ENCODE measurements at regions not wholly inside any gene's neighbourhood (a gene's known extent, or its start where the extent isn't known, plus 50 kb on each side); places are given as distances from the start of the nearest gene placed in this dataset.

DNA sequence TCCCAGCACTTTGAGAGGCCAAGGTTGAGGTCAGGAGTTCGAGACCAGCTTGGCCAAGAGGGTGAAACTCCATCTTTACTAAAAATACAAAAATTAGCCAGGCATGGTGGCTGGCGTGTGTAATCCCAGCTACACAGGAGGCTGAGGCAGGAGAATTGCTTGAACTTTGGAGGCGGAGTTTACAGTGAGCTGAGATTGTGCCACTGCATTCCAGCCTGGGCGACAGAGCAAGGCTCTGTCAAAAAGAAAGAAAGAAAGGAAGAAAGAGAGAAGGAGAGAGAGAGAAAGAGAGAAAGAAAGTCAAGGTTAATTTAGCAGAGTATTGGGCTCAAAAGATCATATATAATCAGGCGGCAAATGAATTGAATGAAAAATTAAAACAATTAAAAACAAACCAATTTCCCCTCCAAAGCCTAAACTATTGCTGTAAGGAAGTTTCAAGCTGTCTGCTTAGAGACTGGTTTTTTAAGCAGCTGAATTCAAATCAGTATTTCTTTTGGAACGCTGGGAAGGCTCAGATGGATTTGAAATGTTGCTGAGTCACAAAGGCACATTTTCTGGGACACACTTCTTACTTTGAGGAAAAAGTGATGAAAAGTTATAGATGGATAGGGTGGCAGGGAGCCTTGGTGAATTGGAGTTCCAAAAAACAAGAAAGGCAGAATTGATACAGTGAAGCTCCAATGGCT lies 81.3 kb upstream of the BHLHE40 start:
- Histone ChIP-seq H3K4me1 (peaks cover 0 to 2% of the 10 kb centered on the region in 2 donors), H3K36me3 (no peaks in the 10 kb centered on the region), H3K27me3 (no peaks in the 10 kb centered on the region), H3K27ac (peak overlapping the region in 1 of 3 donors; percentile 26), H3K9me3 (no peaks in the 10 kb centered on the region), H3K4me3 (replicated peaks in 1 of 3) (no peak overlapping the region)
- 65 to 66% methylated on average over 6 of the region's 6 CpGs for WGBS, 2 donors
- intact Hi-C loops (cut with DNase I): no loop called here
- no peak for DNase-seq
- no peak for TF ChIP-seq POLR2A (IDR thresholded peaks at IDR 0.05)
- TF ChIP-seq, protein P1, sequence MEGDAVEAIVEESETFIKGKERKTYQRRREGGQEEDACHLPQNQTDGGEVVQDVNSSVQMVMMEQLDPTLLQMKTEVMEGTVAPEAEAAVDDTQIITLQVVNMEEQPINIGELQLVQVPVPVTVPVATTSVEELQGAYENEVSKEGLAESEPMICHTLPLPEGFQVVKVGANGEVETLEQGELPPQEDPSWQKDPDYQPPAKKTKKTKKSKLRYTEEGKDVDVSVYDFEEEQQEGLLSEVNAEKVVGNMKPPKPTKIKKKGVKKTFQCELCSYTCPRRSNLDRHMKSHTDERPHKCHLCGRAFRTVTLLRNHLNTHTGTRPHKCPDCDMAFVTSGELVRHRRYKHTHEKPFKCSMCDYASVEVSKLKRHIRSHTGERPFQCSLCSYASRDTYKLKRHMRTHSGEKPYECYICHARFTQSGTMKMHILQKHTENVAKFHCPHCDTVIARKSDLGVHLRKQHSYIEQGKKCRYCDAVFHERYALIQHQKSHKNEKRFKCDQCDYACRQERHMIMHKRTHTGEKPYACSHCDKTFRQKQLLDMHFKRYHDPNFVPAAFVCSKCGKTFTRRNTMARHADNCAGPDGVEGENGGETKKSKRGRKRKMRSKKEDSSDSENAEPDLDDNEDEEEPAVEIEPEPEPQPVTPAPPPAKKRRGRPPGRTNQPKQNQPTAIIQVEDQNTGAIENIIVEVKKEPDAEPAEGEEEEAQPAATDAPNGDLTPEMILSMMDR (IDR thresholded peaks at IDR 0.05): no peak

DNA sequence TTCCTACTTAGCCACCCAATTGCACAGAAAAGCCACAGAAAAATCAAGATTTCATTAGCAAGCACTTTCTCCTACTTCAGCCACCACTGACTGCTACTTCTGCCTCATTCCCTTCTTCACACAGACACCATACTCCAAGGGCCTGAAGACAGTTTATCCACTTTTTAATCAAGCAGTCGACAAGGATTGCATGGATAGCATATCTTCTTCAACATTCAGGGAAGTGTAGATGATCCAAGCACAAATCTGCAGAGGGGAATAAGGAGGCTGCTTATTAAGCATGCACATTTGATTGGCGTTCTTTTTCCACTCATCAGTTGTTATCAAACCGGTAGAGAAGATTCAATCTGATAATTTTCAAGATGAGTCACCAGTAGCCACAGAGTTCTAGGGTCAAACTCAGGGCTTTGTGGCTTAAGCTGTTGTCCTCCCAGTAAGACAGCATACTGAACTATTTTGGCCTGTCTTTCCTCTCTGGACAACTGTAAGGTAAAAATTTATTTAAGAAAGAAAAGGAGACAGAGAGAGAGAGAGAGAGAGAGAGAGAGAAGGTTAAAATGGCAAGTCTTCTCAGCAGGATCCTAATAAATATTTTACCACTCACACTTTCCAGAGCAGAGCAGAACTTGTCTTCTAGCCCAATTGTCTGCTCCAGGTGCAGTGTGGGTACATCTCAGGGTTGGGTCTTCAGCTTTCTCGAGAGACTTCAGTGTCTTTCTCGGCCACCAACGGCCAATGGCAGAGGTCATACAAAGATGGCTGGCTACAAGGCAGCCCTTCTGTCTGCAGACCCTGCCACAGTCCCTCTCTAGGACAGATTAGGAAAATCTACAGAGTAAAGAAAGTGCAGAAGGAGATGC lies 80.6 kb upstream of the BHLHE40 start:
- Histone ChIP-seq H3K4me1 (peaks cover 0 to 2% of the 10 kb centered on the region in 2 donors), H3K9me3 (no peaks in the 10 kb centered on the region)
- 71 to 83% methylated on average over 6 of the region's 6 CpGs for WGBS, 2 donors

DNA sequence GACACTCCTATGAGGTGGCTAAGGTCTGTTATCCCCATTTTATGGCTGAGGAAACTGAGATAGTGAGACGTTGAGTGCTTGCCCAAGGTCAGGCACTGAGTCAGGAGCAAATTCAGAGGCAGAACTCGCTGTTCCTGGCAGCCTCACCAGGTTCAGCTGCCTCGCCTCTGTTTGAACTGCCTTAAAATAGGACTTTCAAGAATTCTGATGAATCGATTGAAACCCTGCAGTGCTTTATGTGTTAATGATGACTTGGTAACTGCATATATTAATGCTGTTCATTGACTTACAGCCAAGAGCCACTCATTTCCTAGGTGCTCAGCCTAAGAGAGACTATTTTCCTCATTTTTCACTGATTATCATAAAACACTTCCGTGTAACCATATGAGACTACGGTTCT lies 79.5 kb upstream of the BHLHE40 start:
- peaks cover 2% of the 10 kb centered on the region in 2 donors for H3K4me1 ChIP-seq
- H3K36me3 ChIP-seq: no peaks in the 10 kb centered on the region
- WGBS, 2 donors: 92 to 95% methylated on average over 6 of the region's 6 CpGs
- DNase-seq: no peak
- TF ChIP-seq, protein P1 (IDR thresholded peaks at IDR 0.05): no peak
- no peak for TF ChIP-seq POLR2A (IDR thresholded peaks at IDR 0.05)
- no peak overlapping the region for H3K27ac ChIP-seq
- intact Hi-C loops (cut with DNase I): no loop called here
- no peaks in the 10 kb centered on the region for H3K27me3 ChIP-seq
- no peaks in the 10 kb centered on the region for H3K9me3 ChIP-seq
- H3K4me3 ChIP-seq (replicated peaks in 1 of 3): no peak overlapping the region

More for the DNA sequence above, 80.6 kb upstream of the BHLHE40 start:
- Histone ChIP-seq H3K27ac (no peak overlapping the region), H3K4me3 (replicated peaks in 1 of 3) (no peak overlapping the region), H3K27me3 (no peaks in the 10 kb centered on the region), H3K36me3 (no peaks in the 10 kb centered on the region)
- TF ChIP-seq, protein P1 (IDR thresholded peaks at IDR 0.05): no peak
- no peak for TF ChIP-seq POLR2A (IDR thresholded peaks at IDR 0.05)
- no peak for DNase-seq
- intact Hi-C loops (cut with DNase I): no loop called here

DNA sequence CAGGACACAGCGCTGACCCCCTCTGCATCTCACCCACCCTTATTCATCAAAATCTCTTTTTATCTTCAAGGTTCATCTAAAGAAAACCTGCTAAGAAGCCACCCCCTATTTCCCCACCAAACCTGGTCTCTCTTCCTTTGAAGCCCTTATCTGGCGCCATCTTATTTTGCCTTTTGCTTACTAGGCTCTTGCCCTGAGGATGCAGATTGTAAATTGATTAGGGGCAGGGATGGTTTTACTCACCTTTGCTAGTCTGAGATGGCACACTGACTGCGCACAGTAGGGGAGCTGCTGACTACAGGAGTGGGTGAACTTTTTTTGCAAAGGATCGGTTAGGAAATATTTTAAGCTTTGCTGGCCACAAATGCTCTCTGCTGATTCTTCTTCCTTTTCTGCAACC lies 78.9 kb upstream of the BHLHE40 start:
- Histone ChIP-seq H3K27ac (no peak overlapping the region), H3K27me3 (no peaks in the 10 kb centered on the region), H3K4me1 (peaks cover 2 to 8% of the 10 kb centered on the region in 2 donors), H3K9me3 (no peaks in the 10 kb centered on the region), H3K4me3 (replicated peaks in 1 of 3) (no peak overlapping the region), H3K36me3 (no peaks in the 10 kb centered on the region)
- intact Hi-C loops (cut with DNase I): no loop called here
- WGBS, 2 donors: 92 to 93% methylated on average over 4 of the region's 4 CpGs
- DNase-seq: no peak
- no peak for TF ChIP-seq POLR2A (IDR thresholded peaks at IDR 0.05)
- TF ChIP-seq, protein P1 (IDR thresholded peaks at IDR 0.05): no peak
